GM19397 (cell line): ENCODE measurements at regions not wholly inside any gene's neighbourhood (a gene's known extent, or its start where the extent isn't known, plus 50 kb on each side); places are given as distances from the start of the nearest gene placed in this dataset.
A peak's percentile ranks its signal among the peaks of the same experiment; 100 is the strongest.
"Not testable (repeated sequence)": the region's sequence is repeated elsewhere in the genome, so short reads cannot be mapped to it uniquely, and the experiment has no call there.

ENCODE experiments used
- ATAC-seq: cut with Tn5 transposase; IDR thresholded peaks from one replicate; pipeline ENCODE4 v1.9.1; 2021; ENCODE audit warnings: mild to moderate bottlenecking, moderate library complexity; ENCODE audit not compliant: unreplicated experiment

DNA sequence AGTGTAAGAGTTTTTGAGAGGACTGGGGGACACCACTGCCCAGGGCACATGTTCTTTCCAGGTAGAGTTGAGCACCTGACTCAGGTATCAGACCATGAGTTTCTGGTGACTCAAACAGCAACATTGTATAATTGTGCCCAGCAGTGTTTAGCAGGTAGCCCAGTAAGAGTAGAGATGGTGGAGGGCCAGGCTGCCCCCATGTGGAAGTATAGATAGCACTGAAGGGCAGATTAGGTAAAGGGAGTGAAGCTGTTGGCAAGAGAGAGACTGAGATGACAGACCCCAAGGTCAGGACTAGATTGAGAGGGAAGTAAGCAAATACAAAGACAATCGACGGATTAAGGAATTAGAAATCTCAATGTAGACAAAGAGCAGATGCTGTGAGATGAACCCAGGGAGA, 74.6 kb downstream of the TRIM42 start:
- no peak for ATAC-seq

DNA sequence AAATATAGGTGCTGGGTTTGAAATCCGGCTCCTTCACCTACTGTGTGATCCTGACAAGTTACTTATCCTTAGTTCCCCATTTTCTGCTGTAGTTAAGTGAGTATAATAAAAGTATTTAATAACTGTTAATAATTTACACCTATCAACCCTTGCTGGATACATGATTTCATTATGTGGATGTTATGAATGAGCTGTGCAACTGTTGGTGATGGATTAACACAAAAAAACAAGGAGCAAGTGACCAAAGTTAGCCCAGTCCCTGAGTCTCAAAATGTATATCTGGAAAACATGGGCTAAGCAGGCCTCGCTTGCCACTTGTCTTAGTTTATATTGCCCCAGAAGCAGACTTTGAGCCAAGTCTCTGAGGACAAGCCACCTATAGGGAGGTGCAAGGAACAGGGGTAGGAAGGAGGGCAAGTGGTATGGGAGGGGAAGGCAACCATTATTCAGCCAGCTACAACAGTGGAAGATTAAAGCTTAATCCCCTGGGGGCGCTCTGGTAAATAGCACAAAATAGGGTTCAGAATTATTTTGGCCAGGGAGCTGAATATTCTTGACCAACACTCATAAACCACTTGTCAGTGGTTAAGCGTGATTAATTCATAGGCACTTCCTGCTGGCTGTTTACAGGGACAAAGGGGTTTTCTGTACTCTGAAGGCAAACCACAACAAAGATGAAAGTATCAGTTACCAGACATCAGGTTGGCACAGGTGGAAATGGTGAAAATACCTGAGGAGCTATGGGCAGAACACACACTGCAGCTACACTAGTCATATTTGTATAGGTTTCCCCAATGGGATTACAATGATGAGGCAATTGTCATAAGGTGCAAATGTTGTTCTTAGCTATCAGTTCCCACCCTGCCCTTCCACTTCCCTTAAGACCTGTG, 76.2 kb downstream of the TRIM42 start:
- ATAC-seq = peak; percentile 62

DNA sequence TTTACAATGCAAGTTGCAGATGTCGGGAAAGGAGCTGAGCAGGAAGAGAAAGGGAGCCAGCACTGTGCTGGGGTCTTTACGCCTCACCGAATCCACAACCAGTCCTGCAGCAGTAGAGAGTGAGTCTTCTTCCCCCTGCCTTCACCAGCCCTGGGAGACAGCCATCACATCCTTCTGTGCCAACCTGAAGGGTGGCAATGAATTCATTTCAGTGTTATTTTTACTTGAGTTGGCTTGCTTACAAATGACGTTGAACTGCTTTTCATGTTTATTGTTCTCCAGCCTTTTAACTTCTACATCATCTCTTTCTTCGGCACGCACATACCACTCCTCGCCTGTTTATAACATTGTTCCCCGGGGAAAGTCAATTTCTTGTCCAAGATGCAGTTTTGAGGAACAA, 77.1 kb downstream of the TRIM42 start:
- ATAC-seq = no peak

DNA sequence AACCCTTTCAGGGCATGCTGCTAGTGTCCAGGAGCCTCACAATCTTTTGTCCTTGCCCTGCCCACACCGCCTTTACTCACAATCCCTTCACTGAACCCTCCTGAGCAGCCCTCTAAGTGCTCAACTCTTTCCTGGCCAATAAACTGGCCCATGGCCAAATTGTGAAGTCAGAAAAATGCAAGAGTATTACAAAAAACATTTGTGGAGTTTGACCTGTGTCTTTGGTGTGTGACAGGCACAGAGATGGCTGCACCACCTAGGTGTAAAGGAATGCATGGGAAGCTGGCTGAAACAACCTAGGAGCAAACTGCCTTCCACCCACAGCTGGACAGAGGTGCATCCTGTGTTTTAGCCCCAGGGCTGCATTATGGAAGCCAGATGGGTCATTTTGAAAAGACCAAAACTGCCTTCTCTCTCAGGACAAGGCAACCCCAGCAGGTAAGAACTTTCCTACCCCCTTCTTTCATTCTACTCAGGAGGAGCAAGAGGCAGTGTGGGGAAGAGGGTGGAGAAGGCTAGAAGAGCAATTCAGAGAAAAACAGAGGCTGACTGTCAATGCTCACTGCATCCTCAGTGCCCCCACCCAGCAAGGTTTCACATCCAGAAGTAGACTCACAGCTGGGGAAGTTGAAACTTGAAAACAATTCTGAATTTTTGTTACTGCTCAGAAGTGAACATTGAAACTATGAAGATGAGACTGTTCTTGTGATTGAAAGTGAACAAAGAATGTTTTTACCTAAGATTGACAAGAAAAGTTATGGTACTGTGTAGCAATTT, 78.6 kb downstream of the TRIM42 start:
- ATAC-seq = peak; percentile 47

DNA sequence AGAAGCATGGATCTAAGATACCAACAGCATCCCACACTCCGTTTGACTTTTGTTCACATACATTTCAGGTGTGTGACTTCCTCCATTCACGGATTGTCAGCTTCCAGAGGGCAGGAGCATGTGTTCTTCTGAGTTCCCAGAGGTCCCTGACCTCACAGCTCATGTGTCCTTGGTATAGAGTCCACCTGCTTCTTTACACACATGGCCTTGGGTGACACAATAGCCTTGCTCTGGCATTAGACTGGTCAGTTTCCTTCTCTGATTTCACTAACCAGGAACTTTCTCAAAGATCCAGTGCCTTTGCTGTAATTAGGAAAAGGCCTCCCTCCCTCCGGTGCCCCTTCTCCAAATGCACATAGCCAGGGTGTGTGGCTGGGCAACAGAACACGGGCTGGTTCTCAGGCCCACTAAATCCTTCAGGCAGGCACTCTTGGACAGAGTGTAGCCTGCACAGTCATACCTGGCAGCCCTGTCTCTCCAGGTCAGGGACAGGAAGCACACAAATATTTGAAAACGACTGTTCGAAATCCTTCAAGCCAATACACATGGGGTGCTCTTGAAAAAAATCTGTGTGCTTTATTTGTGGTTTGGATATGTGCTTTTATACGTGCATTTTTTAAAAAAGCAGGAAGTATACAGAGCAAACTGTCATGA, 81.1 kb downstream of the TRIM42 start:
- ATAC-seq = no peak

DNA sequence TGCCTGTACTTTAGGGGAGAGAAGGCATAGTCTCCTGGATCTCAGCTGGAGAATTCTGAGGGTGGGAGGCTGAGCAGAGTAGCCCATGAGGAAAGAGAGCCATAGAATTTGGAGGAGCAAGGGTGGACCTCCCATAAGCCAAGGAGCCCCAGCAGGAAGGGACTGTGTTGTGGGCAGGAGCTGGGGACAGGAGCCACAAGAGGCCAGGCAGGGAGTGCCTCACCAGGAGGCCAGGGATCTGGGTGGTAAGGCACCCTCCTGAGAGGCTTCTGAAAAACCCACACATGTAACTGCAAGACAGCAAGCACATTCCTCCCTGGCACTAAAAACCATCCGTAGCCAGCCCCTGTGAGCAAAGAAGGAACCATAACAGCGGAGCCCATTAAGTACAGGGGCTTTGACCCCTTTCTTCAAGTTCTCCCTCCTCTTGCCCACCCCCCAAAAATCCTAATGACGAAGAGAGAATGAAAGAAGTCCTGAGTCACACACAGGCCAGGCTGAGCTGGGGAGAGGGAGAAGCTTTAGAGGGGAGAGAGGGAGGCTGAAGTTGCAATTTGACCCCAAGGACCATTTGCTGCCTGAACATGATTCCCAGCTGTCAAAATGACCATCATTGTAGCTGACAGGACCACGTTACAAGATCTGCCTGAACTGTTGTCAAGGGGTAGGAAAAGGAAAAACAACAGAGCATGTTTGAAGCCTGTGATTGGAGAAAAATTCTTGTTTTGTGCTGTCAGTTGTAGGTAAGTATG, 82.6 kb downstream of the TRIM42 start:
- no peak for ATAC-seq

DNA sequence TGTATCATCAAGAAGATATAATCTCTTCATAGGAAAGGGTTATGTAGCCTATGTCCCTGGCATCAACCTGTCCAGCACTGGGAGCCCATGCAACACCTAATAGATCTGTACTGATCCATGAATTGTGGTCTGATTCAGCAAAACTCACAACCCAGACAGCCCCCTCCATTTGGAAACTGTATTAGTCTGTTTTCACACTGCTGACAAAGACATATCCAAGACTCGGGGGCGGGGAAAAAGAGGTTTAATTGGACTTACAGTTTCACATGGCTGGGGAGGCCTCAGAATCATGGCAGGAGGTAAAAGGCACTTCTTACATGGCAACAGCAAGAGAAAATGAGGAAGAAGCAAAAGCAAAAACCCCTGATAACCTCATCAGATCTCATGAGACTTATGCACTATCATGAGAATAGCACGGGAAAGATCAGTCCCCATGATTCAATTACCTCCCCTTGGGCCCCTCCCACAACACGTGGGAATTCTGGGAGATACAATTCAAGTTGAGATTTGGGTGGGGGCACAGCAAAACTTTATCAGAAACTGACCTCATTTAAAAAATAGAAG, 83.3 kb downstream of the TRIM42 start:
- no peak for ATAC-seq

DNA sequence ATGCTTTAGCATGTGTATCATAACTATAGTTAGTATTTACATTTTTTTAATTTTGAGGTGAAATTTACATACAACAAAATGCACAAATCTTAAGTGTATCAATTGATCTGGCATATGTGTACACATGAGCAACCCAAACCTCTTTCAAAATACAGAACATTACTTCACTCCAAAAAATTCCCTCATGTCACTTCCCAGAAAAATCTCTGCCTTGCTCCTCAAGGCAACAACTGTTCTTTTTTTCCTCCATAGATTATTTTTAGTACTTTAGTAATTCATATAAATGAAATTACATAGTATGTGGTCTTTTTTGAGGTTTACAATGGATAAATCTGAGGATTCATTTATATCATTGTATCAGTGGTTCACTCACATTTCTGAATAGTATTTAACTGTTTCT, 84.9 kb downstream of the TRIM42 start:
- no peak for ATAC-seq

DNA sequence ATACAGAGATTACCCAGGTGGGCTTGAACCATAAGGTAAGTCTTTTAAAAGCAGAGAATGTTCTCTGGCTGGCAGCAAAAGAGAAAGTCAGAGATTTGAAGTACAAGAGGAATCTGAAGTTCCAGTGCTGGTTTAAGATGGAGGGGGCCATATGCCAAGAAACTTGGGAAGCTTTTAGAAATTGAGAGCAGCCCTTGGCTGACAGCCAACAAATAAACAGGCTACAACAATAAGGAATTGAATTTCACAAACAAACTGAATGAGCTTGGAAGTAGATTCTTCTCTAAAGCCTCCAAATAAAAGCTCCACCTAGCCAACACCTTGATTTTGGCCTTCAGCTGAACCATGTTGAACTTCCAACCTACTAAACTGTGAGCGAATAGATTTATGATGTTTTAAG, 85.7 kb downstream of the TRIM42 start:
- ATAC-seq = no peak

DNA sequence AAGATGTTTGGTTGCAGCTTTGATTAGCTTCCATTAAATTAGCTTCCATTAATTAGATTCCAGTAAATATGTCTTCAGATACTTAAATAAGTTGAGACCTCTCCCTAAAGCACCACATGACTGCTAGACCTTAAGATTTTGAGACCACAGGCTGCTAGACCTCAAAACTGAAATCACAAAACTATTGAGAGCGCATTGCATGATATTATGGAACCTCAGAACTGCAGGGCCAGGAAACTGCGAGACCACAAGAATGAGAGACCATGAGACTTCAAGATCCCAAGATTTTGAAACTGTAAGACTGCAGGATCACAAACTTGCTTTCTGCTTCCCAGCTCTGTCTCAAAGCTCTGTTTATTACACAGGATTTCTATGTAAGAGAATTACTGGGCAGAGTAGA, 87.4 kb downstream of the TRIM42 start:
- ATAC-seq = no peak

DNA sequence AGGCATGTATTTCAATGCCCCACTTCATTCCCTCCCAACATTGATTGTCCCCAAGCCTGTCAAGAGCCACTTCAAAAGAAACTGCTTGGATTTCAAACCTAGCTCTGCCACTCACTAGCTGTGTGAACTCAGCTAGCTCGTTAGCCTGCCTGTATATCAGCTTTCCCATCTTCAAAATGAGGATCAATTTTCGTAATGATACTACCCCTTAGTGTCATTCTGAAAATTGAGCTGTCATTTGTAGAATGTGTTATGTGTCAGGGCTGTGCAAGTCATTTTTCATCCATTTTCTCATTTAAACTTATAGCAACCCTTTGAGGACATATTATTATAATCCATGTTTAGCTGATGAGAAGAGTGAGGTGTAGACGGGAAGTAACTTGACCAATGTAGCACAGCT, 88.6 kb downstream of the TRIM42 start:
- no peak for ATAC-seq

DNA sequence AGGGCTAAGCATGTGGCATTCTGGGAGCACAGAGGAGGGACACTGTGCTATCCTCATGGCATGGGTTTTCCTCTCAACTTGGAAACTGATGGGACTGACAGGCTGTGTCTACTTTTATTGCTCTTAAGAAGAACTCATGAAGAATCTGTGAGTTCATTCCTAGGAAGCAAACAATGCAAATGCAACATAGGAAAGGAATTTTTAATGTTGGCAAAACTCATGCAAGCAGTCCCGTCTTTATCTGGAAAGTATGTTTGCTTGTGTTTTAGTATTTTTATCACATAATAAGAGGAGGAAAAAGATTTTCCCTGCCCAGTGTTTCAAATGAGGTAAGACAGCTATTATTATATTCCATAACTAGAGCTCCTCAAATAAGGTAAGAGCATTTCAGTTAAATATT, 89.7 kb downstream of the TRIM42 start:
- ATAC-seq = no peak

DNA sequence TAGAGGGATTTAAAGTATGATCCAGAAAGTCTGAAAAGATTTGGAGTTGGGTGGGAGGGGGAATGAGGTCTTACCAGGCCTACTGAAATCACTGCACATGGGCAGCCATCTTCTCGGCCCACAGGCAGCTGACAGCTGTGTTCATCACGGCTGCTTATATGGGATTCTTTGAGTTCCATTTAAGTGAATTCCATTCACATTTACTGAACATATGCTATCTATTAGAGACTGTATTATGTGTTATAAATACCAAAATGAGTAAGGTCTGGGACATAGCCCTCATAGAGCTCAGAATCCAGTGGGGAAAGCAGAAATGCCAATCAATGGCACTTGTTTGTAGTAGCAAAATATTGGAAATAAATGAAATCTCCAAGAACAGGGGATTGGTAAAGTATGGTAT, 91.1 kb downstream of the TRIM42 start:
- no peak for ATAC-seq

DNA sequence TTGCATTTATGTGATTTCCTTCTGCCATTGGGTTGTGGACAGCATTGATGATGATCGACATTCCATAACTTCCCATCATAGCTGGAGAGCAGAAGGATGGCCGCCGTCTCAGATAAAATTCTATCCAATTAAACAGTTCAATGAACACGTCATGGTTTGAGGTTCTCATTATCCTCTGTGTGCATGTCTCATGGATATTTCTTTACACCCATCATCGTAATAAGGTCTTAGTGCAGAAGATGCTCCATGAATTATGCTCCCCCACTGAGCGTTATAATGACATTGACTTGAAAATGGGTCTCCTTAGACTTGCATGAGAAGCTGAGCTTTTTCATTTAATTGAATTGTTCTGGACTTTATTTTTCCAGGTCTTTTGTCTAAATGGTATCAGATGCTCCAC, 92.1 kb downstream of the TRIM42 start:
- no peak for ATAC-seq

DNA sequence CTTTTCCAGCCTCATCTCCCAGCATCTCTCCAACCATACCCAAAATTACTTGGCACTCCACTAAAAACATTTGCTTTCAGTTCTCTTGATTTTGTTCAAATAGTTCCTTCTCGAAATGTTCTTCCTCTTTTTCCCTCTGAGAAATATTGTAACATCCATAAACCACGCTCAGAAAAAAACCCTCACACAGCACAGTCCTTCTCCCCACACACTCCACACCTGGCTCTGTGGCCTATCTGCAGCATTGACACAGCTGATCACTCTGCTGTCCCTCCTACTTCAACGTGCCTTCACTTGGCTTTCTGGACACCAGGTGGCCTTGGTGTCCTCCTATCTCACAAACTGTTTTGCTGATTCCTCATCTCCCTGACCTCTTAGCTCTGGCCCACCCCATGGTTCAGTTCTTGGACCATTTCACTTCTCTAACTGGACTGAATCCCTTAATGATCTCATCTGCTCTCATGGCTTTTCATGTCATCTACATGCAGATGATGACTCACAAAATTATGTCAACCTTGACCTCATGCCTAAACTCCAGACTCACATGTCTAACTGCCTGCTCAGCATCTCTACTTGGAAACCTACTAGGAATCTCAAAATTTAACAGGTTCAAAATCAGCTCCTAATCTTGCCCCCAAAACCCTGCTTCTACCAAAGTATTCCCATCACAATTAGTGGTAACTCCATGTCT, 93.3 kb downstream of the TRIM42 start:
- ATAC-seq = no peak

DNA sequence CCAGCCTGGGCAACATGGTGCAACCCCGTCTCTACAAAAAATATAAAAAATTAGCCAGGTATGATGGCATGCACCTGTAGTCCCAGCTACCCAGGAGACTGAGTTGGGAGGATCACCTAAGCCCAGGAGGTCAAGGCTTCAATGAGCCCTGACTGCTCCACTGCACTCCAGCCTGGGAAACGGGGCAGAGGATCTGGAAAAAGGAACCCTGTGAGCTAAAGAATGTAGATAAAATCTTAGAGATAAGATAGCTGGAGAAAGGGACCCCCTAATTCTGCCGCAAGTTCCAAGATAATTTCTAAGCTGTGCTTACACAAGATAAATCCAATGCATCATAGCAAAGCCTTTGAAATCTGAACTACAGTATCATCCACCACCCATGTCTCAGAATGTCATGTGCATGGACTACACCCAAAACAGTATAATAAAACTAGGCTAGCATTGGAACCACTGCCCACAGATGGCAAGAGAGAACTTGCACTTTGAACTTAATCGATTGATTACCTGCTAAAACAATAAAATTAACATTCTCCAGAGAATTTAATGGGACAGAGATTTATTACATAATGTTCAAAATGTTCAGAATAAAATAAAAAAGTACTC, 99.9 kb downstream of the TRIM42 start:
- ATAC-seq = no peak

DNA sequence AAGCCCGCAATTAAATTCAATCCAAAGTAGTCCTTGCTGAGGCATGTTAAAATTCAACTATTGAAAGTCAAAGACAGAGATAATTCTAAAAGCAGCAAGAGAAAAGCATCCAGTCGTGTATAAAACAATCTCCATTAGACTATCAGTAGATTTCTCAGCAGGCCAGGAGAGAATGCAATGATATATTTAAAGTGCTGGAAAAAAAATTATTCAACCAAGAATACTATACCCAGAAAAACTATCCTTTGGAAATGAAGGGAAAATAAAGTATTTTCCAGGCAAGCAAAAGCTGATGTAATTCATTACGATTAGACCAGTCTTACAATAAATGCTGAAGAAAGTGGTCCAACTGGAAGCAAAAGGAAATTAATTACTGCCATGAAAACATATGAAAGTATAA, 113.5 kb downstream of the TRIM42 start:
- ATAC-seq = no peak

DNA sequence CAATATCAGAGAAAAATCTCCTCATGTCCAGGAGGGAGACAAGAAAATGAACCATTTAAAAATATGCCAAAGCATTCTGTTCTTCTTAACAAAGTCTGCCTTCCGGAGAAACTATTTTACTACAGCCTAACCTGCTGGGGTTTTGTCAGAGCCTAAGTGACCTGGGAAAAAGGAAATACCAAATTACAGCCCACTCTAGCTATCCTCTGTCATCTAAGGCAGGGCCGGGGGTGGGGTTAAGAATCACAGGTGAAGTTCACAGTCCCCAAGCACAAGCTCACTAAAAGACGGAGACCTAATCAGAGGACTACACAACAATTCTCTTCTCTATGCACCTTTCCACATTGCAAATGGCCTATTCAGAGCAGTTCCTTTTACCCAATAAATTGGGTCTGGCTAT, 116.6 kb downstream of the TRIM42 start:
- no peak for ATAC-seq

DNA sequence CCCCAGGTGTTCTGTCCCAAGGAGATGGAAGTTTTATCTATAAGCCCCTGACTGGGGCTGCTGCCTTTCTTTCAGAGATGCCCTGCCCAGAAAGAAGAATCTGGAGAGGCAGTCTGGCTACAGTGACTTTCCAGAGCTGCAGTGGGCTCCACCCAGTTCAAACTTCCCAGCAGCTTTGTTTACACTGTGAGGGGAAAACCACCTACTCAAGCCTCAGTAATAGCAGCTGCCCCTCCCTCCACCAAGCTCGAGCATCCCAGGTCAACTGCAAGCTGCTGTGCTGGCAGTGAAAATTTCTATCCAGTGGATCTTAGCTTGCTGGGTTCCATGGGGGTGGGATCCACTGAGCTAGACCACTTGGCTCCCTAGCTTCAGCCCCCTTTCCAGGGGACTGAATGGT, 125.0 kb downstream of the TRIM42 start:
- ATAC-seq = not testable (repeated sequence)

DNA sequence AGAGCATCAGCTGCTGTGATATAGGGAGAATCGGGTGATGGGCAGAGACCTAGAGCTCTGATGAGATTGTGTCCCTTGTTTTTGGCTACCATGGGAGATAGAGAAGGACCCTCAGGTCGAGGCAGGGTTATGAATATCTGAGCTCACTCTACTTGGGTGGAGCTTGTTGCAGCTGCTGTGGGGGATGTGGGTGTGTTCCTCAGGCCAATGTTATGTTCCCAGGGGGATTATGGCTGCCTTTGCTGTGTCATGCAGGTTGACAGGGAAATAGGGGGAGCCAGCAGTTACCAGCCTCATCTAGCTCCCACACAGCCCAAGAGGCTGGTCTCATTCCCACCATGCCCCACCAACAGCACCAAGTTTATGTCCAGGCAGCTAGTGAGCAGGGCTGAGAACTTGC, 131.5 kb downstream of the TRIM42 start:
- no peak for ATAC-seq
